ENCODE measurements at regions not wholly inside any gene's neighbourhood (a gene's known extent, or its start where the extent isn't known, plus 50 kb on each side); places are given as distances from the start of the nearest gene placed in this dataset.

DNA sequence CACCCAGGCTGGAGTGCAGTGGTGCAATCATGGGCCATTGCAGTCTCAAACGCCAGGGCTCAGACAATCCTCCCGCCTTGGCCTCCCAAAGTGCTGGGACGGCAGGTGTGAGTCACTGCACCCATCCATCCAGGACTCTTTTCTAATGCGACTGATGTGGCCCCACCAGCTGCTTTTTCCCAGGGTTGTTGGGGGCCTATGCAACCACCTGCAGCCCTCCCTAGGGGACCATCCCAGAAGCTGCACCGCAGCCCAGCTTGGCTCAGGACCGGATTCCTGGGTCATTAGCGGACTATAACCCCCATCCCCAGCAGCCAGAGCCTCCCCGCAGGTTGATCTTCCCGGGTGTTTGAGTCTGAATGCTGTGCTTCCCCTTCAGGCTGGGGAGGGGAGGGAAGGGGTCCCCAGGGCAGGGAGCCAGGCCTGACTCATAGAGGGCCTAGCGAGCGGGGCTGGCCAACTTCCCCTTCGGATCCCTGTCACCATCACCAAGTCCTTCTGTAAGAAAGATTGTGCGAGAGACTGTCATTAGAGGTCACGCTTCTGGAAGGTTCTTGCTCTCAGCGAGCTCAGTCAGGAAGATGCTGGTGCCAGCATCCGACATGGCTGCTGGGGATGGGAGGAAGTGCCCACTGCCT, 108.7 kb upstream of the ACTRT2 start:
- Histone ChIP-seq H3K9ac (ENCODE audit: low read length) (no peak overlapping the region), H3K27me3 (ENCODE audit: low read length) (no peaks in the 10 kb centered on the region), H3K9me2 (replicated peaks; ENCODE audit: insufficient read depth, low read length) (no peaks in the 10 kb centered on the region), H3K4me2 (ENCODE audit: low read depth, low read length, poor library complexity, severe bottlenecking) (no peak overlapping the region), H3K36me3 (ENCODE audit: insufficient read depth, low read length) (no peaks in the 10 kb centered on the region), H3K4me1 (ENCODE audit: low read length) (no peaks in the 10 kb centered on the region), H4K20me1 (ENCODE audit: insufficient read depth, low read depth, low read length) (no peaks in the 10 kb centered on the region), H3K79me2 (ENCODE audit: low read length) (no peaks in the 10 kb centered on the region), H2AFZ (ENCODE audit: low read length) (no peak overlapping the region), H3K9me3 (ENCODE audit: low read length) (peaks cover 4% of the 10 kb centered on the region; the same call in 1 of the 2 replicates), H3K4me3 (ENCODE audit: low read length) (no peak overlapping the region), H3K27ac (ENCODE audit: low read length) (no peak overlapping the region)
- DNase-seq, result no peak

DNA sequence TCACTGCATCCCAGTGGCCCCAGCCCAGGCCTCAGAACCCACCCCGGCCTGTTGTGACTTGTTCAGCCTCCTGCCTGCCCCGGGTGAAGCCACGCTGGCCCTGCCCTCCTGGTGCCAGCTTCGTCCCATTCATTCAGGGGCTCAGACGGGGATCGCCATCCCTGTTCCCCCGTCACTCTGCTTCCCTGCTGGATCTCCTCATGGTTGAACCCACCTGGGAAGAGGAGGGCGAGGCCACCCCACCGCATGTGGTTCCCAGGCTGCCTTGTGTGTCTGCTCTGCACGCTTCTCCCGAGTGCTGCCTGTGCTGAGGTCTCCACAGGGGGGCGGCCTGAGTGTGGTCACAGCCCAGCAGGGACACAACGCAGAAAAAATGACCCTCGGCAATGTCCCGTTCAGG, 108.2 kb upstream of the ACTRT2 start:
- H3K4me2 ChIP-seq (ENCODE audit: low read depth, low read length, poor library complexity, severe bottlenecking), result no peak overlapping the region
- no peaks in the 10 kb centered on the region for H3K4me1 ChIP-seq (ENCODE audit: low read length)
- no peaks in the 10 kb centered on the region for H3K27me3 ChIP-seq (ENCODE audit: low read length)
- no peak for DNase-seq
- no peaks in the 10 kb centered on the region for H3K36me3 ChIP-seq (ENCODE audit: insufficient read depth, low read length)
- H3K79me2 ChIP-seq (ENCODE audit: low read length), result no peaks in the 10 kb centered on the region
- H3K9ac ChIP-seq (ENCODE audit: low read length), result no peak overlapping the region
- H3K27ac ChIP-seq (ENCODE audit: low read length), result no peak overlapping the region
- H3K4me3 ChIP-seq (ENCODE audit: low read length), result no peak overlapping the region
- H4K20me1 ChIP-seq (ENCODE audit: insufficient read depth, low read depth, low read length), result no peaks in the 10 kb centered on the region
- no peak overlapping the region for H2AFZ ChIP-seq (ENCODE audit: low read length)
- H3K9me3 ChIP-seq (ENCODE audit: low read length), result peaks cover 4% of the 10 kb centered on the region; the same call in 1 of the 2 replicates
- H3K9me2 ChIP-seq (replicated peaks; ENCODE audit: insufficient read depth, low read length), result no peaks in the 10 kb centered on the region

DNA sequence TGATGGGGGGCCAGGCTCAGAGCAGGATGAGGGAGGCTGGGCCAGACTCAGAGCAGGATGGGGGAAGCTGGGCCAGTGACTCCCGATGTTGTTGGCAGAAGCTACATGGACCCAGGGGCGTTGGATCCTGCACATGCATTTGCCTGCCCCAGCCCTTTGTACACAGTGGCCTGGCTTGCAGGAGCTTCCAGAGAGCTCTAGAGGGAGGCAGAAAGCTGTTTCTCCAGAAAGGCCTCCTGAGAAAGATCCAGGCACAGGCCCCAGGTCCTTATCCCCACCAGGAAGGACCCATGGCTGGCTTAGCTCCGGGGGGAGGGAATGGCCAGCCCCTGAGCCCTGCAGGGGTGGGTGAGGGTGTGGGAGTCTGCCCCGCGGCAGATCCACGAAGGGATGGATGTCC, 106.6 kb upstream of the ACTRT2 start:
- Histone ChIP-seq H3K9me2 (replicated peaks; ENCODE audit: insufficient read depth, low read length) (no peaks in the 10 kb centered on the region), H4K20me1 (ENCODE audit: insufficient read depth, low read depth, low read length) (no peaks in the 10 kb centered on the region), H3K4me3 (ENCODE audit: low read length) (no peak overlapping the region), H3K4me1 (ENCODE audit: low read length) (no peaks in the 10 kb centered on the region), H3K9me3 (ENCODE audit: low read length) (peaks cover 4% of the 10 kb centered on the region; the same call in 1 of the 2 replicates), H3K4me2 (ENCODE audit: low read depth, low read length, poor library complexity, severe bottlenecking) (no peak overlapping the region), H3K27ac (ENCODE audit: low read length) (no peak overlapping the region), H3K27me3 (ENCODE audit: low read length) (no peaks in the 10 kb centered on the region), H3K9ac (ENCODE audit: low read length) (no peak overlapping the region), H3K36me3 (ENCODE audit: insufficient read depth, low read length) (no peaks in the 10 kb centered on the region), H3K79me2 (ENCODE audit: low read length) (no peaks in the 10 kb centered on the region), H2AFZ (ENCODE audit: low read length) (no peak overlapping the region)
- no peak for DNase-seq

DNA sequence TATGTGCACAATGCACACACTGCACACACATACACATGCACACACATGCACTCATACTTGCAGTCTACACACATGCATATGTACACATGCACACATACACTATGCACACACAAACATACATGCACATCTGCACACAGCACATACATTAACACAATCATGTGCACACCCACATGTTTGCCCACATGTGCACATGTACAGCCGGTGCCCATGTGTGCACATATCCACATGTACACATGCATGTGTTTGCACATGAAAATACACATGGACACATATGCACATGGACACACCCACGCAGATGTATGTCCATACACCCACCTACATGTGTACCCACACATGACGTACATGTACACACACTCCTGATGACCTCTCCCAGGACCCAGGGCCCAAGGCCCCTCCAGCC, 105.1 kb upstream of the ACTRT2 start:
- Histone ChIP-seq H2AFZ (ENCODE audit: low read length) (no peak overlapping the region), H3K79me2 (ENCODE audit: low read length) (no peaks in the 10 kb centered on the region)

DNA sequence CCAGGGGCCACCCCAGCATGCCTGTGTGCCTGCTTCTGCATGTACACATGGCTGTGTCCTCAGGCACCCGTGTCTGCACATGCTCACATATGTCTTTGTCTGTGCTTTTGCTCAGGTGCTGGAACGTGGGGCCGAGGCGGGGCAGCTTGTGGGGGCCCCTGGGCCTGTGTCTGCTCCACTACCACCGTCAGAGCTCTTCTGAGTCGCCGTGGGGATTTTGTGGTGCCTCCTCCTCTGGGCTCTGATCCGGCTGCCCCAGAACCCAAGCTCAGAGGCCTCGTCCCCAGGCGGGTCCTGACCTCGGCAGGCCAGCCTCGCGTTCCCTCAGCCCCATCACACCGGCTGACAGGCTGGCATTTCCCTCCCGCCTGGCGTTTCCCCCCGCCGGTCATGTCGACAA, 104.6 kb upstream of the ACTRT2 start:
- no peak overlapping the region for H3K4me2 ChIP-seq (ENCODE audit: low read depth, low read length, poor library complexity, severe bottlenecking)
- H3K9me3 ChIP-seq (ENCODE audit: low read length), result peaks cover 4% of the 10 kb centered on the region; the same call in 1 of the 2 replicates
- H3K4me3 ChIP-seq (ENCODE audit: low read length), result no peak overlapping the region
- H2AFZ ChIP-seq (ENCODE audit: low read length), result no peak overlapping the region
- no peaks in the 10 kb centered on the region for H3K27me3 ChIP-seq (ENCODE audit: low read length)
- no peaks in the 10 kb centered on the region for H4K20me1 ChIP-seq (ENCODE audit: insufficient read depth, low read depth, low read length)
- H3K27ac ChIP-seq (ENCODE audit: low read length), result no peak overlapping the region
- no peaks in the 10 kb centered on the region for H3K79me2 ChIP-seq (ENCODE audit: low read length)
- no peaks in the 10 kb centered on the region for H3K9me2 ChIP-seq (replicated peaks; ENCODE audit: insufficient read depth, low read length)
- H3K36me3 ChIP-seq (ENCODE audit: insufficient read depth, low read length), result no peaks in the 10 kb centered on the region
- H3K9ac ChIP-seq (ENCODE audit: low read length), result no peak overlapping the region
- no peak for DNase-seq
- H3K4me1 ChIP-seq (ENCODE audit: low read length), result no peaks in the 10 kb centered on the region

More for the DNA sequence above, 105.1 kb upstream of the ACTRT2 start:
- Histone ChIP-seq H3K4me1 (ENCODE audit: low read length) (no peaks in the 10 kb centered on the region), H3K27ac (ENCODE audit: low read length) (no peak overlapping the region), H3K36me3 (ENCODE audit: insufficient read depth, low read length) (no peaks in the 10 kb centered on the region), H3K9me2 (replicated peaks; ENCODE audit: insufficient read depth, low read length) (no peaks in the 10 kb centered on the region), H4K20me1 (ENCODE audit: insufficient read depth, low read depth, low read length) (no peaks in the 10 kb centered on the region), H3K9ac (ENCODE audit: low read length) (no peak overlapping the region), H3K9me3 (ENCODE audit: low read length) (peaks cover 4% of the 10 kb centered on the region; the same call in 1 of the 2 replicates), H3K4me3 (ENCODE audit: low read length) (no peak overlapping the region), H3K4me2 (ENCODE audit: low read depth, low read length, poor library complexity, severe bottlenecking) (no peak overlapping the region), H3K27me3 (ENCODE audit: low read length) (no peaks in the 10 kb centered on the region)
- no peak for DNase-seq

DNA sequence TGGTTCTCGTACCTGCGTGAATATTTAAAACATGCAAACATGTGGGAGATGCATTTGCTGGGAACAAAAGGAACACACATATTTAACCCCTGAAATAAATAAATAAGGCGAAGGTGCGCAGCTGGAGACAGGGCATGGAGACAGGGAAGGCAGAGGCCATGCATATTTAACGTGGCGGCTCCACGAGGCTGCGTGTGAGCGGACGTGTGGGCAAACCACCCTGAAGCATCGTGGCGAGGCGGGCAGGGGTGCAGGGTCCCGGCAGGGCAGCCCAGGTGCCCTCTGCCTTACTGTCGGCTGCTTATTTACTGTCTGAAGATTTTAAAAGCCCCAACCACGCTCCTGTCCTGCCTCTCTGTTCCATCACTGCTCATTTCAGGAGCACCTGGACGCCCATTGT, 104.0 kb upstream of the ACTRT2 start:
- Histone ChIP-seq H3K79me2 (ENCODE audit: low read length) (no peaks in the 10 kb centered on the region), H3K27me3 (ENCODE audit: low read length) (no peaks in the 10 kb centered on the region), H3K9me3 (ENCODE audit: low read length) (peaks cover 4% of the 10 kb centered on the region; the same call in 1 of the 2 replicates), H2AFZ (ENCODE audit: low read length) (no peak overlapping the region), H3K4me3 (ENCODE audit: low read length) (no peak overlapping the region), H3K27ac (ENCODE audit: low read length) (no peak overlapping the region), H3K9ac (ENCODE audit: low read length) (no peak overlapping the region), H3K4me2 (ENCODE audit: low read depth, low read length, poor library complexity, severe bottlenecking) (no peak overlapping the region), H4K20me1 (ENCODE audit: insufficient read depth, low read depth, low read length) (no peaks in the 10 kb centered on the region), H3K4me1 (ENCODE audit: low read length) (no peaks in the 10 kb centered on the region), H3K9me2 (replicated peaks; ENCODE audit: insufficient read depth, low read length) (no peaks in the 10 kb centered on the region), H3K36me3 (ENCODE audit: insufficient read depth, low read length) (no peaks in the 10 kb centered on the region)
- no peak for DNase-seq

DNA sequence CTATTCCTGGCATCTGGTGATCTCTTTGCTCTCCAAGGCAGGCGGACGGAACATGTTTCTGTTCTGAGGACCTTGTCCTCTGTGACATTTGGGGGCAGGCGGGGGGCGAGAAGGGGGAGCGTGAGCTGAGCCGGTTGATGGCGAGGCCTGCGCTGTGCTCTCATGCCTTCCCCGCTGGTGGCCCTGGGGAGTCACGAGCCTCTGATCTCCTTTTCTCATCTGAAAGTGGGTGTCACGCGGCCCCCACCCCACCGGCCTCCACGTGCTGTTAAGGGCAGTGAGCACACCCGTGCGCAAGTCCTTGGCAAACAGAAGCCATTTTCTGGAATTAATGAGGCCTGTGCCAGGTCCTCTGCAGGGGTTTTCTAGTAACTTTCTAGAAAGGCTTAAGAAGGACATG, 102.8 kb upstream of the ACTRT2 start:
- H3K79me2 ChIP-seq (ENCODE audit: low read length), result no peaks in the 10 kb centered on the region
- no peaks in the 10 kb centered on the region for H3K27me3 ChIP-seq (ENCODE audit: low read length)
- no peak overlapping the region for H3K27ac ChIP-seq (ENCODE audit: low read length)
- H3K9me3 ChIP-seq (ENCODE audit: low read length), result peaks cover 4% of the 10 kb centered on the region; the same call in 1 of the 2 replicates
- no peak overlapping the region for H3K4me2 ChIP-seq (ENCODE audit: low read depth, low read length, poor library complexity, severe bottlenecking)
- H2AFZ ChIP-seq (ENCODE audit: low read length), result no peak overlapping the region
- no peak overlapping the region for H3K9ac ChIP-seq (ENCODE audit: low read length)
- DNase-seq, result no peak
- no peaks in the 10 kb centered on the region for H3K4me1 ChIP-seq (ENCODE audit: low read length)
- no peaks in the 10 kb centered on the region for H4K20me1 ChIP-seq (ENCODE audit: insufficient read depth, low read depth, low read length)
- no peaks in the 10 kb centered on the region for H3K9me2 ChIP-seq (replicated peaks; ENCODE audit: insufficient read depth, low read length)
- no peak overlapping the region for H3K4me3 ChIP-seq (ENCODE audit: low read length)
- H3K36me3 ChIP-seq (ENCODE audit: insufficient read depth, low read length), result no peaks in the 10 kb centered on the region

DNA sequence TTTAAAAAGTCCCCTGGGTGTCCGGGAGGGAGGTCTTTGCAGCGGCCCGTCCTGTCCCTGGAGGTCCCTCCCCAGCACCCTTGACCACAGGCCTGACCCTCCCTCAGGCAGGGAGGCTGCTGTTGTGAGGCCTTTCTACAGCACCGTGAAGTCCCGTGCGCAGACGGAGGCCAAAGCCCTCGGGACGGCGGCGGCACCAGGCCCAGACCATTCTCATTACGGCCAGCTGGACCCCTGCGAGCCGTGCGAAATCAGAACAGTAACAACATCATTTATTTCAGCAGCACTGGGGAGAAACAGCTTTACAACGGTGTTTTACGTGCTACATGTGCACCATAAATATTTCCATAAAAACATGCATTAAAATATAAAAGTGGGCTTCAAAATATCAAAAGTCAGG, 101.4 kb upstream of the ACTRT2 start:
- DNase-seq, result no peak
- Histone ChIP-seq H3K9ac (ENCODE audit: low read length) (no peak overlapping the region), H4K20me1 (ENCODE audit: insufficient read depth, low read depth, low read length) (no peaks in the 10 kb centered on the region), H3K4me1 (ENCODE audit: low read length) (no peaks in the 10 kb centered on the region), H3K79me2 (ENCODE audit: low read length) (no peaks in the 10 kb centered on the region), H3K27me3 (ENCODE audit: low read length) (no peaks in the 10 kb centered on the region), H3K36me3 (ENCODE audit: insufficient read depth, low read length) (no peaks in the 10 kb centered on the region), H3K9me3 (ENCODE audit: low read length) (peaks cover 4% of the 10 kb centered on the region; the same call in 1 of the 2 replicates), H3K4me3 (ENCODE audit: low read length) (no peak overlapping the region), H3K4me2 (ENCODE audit: low read depth, low read length, poor library complexity, severe bottlenecking) (no peak overlapping the region), H3K27ac (ENCODE audit: low read length) (no peak overlapping the region), H2AFZ (ENCODE audit: low read length) (no peak overlapping the region), H3K9me2 (replicated peaks; ENCODE audit: insufficient read depth, low read length) (no peaks in the 10 kb centered on the region)
